ENCODE measurements at regions not wholly inside any gene's neighbourhood (a gene's known extent, or its start where the extent isn't known, plus 50 kb on each side); places are given as distances from the start of the nearest gene placed in this dataset.

DNA sequence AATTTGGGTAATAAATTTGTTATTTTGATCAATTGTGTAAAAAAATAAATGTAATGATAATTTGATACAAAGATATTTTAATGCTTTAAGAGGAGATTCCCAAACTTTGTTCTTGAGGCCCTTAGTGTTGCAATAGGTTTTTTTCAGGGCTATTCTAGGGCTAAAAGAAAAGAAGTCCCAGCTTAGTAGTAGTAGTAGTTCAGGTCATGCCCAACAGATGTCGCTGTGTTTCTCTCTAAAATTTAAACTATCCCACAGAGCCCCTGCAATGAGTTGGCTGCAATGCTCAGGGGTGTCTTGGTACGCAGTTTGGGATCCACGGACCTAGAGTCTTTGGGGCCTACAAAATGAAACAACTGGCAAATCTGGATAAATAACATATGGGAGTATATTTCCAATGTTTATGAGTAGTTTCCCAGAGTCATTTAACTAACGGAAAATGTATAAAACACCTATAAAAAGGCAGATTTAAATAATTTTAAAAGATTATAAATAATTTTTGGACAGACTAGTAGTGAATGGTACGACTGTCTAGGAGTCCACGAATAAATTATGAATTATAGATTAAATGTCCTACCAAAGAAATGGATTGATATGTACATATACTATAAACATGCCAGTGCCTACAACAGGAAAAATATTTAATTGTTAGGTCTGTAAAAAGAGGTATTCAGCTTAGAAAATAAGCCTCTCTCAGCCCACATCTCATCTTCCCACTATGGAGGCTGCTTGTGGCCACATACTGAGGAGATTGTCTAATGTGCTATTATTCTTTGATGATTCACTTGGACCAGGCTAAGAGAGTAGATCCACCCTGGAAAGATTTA, 228.5 kb upstream of the PMFBP1 start:
- peak; percentile 66 for DNase-seq

DNA sequence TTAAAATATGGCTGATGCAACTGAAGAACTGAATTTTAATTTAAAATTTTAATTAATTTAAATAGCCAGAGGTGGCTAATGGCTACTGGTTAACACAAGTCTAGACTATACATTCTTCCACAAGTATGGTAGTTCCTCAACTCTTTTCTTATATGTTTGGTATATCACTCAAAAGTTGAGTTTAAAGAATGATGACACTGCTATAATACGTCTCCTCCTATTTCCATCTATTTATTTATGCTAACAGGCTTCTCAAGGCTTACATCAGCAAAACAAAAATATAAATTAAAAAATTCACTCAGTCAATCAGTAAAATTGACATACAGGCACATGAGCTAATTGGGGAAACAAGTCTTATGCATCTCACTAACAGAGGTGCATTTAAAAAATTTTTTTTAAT, 227.9 kb upstream of the PMFBP1 start:
- DNase-seq = no peak

DNA sequence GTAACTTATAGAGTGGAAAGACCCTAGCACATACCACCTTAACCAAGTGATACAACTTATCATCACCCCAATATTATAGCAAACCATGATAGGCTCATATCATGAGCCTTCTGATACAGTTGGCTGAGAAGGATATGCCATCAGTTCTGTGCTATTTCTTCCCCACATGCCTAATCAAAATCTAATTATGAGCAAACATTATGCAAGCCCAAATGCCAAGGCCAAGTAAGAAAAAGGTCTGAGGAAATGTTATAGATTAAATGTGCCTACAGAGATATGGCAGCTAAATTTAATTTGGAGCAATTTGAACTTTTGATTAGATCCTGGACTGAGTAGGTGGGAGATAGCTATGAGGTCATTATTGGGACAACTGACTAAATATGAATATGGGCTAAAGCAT, 225.9 kb upstream of the PMFBP1 start:
- DNase-seq = no peak

DNA sequence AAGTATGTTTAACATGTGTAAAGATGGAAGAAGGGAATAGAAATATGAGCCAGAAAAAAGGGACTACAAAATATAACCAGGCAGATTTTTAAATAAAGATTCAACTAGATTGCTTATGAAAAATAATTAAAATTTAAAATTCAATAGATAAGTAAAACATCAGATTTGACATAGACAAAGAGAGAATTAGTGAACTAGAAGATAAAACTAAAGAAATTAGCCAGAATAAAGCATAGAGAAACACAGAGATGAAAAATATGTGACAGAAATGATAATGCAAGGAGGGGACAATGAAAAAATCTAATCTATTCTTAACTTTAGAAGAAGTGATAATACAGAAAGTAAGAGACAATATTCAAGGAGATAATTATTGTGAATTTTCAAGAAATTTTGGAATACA, 222.6 kb upstream of the PMFBP1 start:
- no peak for DNase-seq

DNA sequence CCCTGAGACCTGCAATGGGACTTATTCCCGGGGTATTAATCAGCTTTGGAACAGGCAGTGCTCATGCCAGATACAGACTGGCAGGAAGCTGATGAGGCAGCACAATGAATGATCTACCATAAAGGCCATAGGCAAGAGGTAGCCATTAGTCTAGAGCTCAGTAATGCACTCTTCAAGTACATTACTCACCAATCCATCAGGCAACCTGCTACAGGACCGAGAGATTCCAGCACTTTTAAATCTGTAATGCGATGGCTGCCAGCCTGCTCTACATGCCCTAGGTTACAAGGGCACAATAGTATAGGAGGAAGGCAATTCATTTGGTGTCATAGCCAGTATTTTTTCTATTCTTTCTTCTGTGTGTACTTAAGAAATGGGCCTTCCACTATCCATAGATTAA, 217.8 kb upstream of the PMFBP1 start:
- DNase-seq = no peak

DNA sequence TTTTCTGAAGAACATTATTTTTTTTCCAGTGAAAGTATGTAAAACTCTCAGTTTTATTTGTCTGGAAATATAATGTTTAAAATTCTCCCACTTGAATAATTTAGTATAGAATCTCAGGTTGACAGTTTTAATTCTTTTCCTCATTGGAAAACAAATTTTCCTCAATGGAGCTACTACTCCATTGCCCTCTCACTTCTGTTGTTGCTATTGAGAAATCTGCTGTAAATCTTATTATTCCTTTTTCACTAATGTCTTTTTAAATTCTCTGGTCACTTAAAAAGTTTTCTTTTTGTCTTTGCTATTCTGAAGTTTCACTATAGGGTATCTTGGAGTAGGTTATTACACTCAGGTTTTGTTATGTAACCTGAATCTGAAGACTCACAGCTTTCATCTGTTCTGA, 216.1 kb upstream of the PMFBP1 start:
- DNase-seq = no peak

DNA sequence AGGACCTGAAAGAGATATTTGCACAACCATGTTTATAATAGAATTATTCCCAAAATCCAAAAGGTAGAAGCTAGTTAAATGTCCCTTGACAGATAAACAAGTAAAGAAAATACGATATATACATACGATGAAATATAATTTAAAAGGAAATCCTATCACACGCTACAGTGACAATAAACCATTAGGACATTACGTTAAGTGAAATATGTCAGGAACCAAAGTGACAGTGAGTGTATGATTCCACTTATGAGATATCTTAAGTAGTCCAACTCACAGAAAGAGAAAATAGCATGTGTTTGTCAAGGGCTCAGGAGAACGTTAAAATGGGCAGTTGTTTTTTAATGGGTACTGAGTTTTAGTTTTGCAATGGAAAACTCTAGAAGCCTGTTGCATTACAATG, 212.7 kb upstream of the PMFBP1 start:
- no peak for DNase-seq

DNA sequence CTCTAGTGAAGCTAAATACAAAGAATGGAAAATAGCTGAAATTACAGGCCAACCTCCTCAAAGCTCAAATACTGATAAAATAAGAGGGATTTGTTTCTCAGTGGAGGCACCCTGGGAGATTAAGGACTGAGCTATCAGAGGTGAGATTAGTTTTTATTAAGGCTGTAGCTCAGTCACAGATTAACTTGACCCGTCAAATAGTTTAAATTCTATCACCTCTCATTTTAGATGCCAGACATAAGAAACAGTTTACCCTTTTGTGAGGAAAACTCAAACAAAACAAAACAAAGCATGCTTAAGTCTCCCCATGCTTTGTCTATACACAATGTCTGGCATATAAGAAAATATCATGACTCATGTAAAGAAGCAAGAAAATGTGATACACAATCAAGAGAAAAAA, 208.3 kb upstream of the PMFBP1 start:
- no peak for DNase-seq

DNA sequence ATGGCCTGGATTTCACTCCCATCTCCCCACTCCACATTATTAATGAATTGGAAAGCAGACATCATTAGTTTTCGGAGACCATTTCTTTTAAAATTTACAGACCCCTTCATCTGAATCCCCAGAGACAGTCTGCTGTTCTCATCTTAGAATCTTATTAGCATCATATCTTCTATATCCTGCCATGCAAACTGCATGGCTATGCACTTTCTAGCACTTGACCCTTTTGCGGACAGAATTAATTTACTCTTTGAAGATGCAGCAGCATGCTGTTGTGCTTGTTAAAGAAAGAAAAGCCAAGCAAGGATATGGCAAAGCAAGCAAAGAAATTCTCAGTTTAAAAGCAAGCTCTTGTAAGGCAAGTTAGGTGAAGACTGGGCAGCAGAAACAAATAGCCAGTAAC, 201.2 kb upstream of the PMFBP1 start:
- DNase-seq = no peak

DNA sequence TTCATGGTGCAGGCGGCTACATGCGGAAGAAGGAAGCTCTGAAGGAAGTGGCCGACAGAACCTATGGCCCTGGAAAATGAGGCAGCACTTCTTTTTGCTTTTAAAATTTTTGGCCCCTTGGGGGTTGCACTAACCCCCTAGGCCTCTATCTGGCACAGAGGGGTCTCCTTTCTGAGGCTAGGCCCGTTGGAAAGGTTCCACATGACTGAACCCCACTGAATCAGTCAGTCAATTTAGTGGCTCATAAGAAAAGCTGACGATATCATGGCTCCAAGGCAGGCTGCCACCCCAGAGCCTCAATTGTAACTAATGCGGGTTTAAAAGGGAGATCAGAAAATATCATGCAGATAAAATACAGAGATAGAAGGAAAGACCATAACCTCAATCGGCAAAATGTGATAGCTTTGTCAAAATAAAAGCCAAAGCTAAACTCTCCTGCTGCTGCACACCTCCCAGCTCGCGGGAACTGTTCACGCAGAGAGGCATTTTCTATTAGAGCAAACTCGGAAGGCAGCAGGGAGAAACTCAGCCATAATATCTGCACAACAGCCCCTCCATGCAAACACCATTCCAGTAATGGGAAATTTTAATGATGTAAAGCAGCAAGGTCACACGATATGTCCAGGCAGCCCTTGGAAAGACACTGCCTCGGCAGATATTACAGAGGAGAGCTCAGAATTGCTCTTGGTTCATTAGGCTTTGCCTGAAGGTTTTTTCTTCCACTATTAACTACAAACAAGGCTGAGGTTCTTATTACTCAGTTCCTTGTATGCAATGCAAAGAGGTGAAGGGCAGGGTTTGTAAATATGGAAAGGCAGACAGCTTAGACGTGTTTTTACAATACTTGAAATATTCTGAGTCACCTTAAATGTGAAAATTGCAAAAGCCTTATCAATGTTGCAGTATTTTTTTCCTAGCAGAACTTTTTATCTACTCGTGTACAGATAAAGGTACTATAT, 200.4 kb upstream of the PMFBP1 start:
- no peak for DNase-seq

DNA sequence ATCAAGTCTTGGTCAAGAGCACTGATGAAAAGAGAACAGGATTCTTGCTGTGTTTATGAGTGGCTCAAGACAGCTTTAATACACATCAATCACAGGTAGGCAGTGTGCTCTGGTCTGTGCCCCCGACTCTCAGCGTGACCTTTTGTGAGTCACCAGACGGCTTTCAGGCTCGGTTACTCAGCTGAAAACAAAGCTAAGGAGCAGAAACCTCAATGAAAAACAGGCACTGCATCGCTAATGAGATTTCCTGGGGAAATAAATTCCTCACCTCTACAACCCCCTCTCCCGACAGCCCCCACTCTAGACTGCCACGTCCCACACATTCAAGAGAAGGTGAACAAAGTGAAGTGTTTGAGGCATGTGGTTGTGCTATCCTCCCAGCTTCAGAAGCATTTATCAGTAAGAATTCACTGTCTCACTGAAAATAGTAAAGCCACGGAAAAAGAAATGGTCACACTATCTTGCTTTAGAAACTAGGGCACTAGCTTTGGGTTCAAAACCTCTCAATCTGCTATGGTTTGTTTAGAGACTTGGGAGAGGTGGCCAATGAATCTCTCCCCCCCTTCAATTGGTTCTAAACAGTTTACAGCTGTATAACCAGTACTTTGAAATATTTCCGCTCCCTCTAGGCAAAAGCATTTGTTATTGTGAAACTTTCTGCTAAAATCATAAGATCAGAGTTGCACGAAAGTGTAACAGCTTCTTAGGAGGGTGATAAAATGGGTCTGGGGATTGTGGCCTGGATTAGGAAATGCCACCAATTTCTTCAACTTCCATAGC, 199.5 kb upstream of the PMFBP1 start:
- peak; percentile 38 for DNase-seq

DNA sequence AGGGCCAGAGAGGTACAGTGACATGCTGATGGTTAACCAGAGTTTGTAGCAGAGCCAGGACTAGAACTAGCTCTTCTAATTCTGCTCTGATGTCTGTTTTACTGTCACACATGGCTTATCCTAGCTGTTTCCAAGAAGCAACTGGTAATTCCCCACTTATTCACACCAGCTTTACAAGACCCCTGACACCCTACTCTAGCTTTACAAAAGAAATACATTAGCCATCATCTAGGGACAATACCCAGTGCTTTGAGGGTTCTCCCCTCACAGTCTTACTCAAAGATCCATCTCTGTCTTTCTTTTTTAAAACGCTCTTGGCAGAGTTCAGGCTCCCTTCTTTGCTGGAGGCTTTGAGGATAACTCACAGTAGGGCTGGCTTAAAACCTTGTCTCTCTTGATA, 197.3 kb upstream of the PMFBP1 start:
- DNase-seq = no peak

DNA sequence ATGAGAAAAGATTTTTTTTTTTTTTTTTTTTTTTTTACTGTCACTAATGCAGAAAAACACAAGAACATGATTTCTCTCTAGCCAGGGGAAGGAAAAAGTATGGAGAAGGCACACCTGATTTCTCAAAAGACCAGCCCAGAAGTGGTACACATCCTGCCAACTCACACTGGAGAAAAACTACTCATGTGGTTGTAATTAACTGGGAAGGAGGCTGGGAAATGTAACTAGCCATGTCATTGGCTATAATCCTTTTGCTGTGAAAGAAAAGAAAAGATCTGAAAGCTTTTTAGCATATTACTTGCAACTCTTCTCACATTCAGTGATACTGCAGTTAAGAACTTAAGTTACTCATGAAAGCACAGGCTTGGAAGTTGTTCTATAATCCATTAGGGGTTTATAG, 195.9 kb upstream of the PMFBP1 start:
- DNase-seq = peak; percentile 14

DNA sequence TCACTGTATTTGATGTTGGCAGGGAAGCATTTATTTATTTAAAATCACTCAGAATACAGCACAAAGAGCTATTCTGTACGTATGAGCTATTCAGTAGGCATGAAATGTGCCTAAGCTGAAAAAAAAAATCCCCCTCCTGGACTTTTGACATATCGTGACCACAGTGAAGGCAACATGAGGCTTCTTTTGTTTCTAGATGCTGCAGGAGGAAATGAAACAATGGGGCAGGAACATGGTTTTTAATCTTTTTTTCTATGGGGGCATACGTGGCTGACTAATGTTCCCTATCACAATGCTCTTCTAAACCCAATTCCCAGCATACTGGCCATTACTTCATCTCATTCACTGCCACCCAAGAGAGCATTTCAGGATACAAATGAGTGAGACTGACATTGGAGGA, 191.0 kb upstream of the PMFBP1 start:
- DNase-seq = no peak

DNA sequence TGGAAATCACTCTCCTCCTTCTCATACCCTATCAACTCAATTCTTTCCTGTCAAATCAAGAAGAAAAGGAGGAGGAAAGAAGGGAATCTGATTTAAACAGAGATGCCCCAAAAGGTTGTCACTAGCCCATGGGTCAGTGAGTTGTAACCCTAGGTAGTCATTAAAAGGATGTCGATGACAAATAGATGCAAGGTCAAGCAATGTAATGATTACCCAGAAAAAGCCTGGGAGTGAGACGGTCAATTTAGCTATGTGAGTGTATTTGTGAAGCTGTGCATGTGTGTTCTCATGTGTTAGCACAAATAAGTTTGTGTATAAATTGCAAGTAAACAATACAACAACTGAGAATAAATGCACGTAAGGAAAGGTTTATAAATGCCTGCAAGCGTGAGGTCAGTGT, 190.5 kb upstream of the PMFBP1 start:
- DNase-seq = no peak

DNA sequence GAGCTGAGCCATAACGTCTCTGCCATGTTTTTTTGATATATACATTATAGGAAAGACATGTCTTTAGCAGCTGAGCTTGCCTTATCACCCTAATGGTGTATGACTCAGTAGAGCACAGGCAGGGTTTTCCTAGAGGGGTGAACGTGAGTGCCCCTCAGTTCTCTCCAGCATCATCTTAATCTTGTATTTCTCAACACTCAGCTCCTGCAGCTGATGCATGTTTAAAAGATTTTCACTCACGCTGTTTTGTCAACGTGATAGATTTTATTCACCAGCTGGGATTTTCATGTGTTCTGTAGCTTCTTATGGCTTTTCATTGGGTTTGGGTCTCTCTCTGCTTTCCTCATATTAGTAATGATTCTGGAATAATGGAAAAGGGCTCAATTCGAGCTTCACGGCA, 186.0 kb upstream of the PMFBP1 start:
- no peak for DNase-seq

DNA sequence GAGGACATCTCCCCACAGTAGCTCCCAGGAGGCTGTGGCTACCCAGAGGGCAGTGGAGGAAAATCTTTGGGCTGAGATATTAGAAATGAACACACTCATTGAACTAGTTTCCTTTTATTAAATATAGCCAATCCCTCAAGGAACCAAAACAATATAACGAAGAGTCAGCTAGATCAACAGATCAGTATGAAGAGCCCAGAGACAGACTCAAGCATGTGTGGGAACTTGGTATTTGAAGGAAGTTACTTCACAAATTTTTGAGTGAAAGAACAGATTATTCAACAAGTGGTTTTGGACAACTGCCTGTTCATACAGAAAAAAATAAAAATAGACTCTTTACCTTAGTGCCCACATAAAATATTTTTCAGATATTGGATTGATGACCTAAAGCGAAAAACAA, 183.6 kb upstream of the PMFBP1 start:
- DNase-seq = peak; percentile 35

DNA sequence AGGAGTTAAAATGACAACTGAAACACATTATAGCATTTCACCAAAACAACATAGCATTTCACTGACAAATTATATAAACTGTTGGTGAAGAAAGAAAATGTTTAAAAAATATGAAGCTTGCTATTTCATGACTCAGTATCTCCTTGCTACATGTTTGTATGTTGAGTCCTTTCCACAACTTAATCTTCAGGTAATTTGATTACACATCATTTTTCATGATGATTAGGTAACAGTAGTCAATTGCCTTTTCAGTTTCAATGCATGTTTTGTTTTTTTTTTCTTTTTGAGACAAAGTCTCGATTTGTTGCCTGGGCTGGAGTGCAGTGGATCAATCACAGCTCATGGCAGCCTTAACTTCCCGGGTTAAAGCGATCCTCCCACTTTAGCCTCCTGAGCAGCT, 177.8 kb upstream of the PMFBP1 start:
- no peak for DNase-seq

DNA sequence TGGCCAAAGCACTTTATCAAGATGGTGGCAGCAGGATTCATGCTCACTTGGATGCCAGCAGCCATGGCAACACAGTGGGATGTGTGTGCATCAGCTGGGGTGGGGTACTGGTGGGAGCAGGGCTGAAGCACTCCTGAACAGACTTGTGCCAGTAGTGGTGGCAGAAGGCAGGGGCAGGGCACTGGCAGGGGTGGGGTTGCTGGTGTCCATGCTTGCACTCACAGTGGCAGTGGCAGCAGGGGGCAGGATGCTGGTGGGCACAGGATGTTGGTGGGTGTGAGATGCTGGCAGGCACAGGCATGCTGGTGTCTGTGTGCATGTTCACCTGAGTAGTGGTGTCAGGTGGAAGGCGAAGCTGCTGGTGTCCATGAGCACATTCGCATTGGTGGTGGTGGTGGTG, 161.0 kb upstream of the PMFBP1 start:
- no peak for DNase-seq

DNA sequence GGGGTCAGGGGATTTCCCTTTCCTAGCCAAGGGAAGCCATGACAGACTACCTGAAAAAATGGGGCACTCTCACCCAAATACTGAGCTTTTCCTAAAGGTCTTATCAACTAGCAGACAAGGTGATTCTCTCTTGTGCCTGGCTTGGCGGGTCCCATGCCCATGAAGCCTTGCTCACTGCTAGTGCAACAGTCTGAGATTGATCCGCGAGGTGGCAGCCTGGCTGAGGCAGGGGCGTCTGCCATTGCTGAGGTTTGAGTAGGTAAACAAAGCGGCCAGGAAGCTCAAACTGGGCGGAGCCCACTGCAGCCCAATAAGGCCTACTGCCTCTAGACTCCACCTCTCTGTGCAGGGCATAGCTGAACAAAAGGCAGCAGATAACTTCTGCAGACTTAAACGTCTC, 152.6 kb upstream of the PMFBP1 start:
- DNase-seq = no peak

DNA sequence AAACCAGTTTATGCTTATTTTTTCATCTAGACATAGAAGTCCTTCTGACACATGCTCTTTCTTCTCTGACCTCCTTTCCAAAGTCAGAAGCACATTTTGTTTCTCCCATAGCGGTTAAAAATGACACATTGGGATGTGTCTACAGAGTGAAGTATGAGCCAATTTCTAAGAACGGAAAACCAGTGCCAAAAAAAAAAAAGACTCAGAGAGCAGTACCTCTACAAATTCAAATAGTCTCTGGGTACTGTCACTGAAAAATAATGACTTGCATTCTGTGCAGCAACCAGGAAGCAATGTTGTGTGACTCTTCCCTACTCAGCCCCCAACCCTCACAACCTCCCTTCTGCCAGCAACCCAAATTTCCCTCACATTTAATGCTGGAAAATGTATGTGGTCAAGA, 145.5 kb upstream of the PMFBP1 start:
- DNase-seq = peak; percentile 26

DNA sequence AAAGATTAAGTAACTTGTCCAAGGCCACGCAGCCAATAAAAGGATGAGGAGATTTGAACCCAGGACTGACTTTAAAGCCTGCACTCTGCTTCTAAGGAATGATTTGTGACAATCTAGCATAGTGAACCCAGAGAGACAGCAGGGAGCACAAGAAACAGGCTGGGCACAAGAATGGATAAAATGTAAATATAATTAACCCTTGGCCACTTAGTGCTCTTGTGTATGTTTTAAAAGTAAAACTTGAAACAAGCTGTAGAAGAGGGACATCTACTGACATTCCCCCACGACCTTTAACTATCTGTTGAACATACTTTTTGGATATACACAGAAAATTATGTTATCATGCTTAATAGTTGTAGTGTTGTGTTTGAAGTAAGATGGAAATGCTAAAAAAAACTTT, 141.9 kb upstream of the PMFBP1 start:
- no peak for DNase-seq

DNA sequence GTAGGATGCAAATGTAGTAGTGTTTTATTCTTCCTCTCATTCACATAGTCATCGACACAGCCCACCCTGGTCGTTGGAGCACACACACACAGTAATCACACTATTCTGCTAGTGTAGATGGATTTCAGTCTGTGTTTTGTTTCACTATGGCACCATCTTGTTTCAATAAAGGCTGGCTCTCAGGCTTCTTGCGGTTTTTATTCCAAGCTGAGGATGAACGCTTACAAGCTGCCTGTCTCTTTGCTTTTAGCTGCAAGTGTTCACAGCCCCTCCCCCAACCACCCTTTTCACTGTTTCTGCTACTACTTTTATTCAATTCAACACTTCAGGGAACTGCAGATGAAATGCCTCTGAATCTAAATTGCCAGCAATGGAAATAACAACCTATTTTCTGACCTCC, 140.9 kb upstream of the PMFBP1 start:
- DNase-seq = peak; percentile 82

All from fibroblast of skin of right quadriceps (primary cell).